Activated T-cell treated with anti-CD3 and anti-CD28 coated beads for 48 hours (primary cell): ENCODE measurements at regions not wholly inside any gene's neighbourhood (a gene's known extent, or its start where the extent isn't known, plus 50 kb on each side); places are given as distances from the start of the nearest gene placed in this dataset.

Source experiments
- DNase-seq: peaks from one replicate; pipeline ENCODE4 v3.0.0-alpha.2; 2020; ENCODE audit warnings: low read depth

DNA sequence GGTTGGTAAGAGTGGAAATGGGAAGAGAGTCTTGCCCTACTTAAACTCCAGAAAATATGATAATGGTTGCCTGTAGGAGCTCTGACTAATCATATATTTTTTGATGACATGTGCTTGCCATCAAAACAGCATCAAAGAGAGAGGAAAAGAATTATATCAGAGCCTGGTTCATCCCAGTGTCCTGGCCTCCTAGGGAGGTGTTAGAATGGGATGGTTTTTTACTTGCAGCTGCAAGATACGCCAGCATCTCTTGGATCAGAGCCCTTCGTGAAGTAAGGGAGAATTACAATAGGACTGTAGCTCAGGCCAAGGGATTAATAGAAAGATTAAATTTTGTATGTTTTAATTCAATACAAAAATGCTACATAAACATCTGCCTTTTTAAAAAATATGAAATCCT lies 177.6 kb upstream of the HDAC9 start:
- DNase-seq, result no peak

DNA sequence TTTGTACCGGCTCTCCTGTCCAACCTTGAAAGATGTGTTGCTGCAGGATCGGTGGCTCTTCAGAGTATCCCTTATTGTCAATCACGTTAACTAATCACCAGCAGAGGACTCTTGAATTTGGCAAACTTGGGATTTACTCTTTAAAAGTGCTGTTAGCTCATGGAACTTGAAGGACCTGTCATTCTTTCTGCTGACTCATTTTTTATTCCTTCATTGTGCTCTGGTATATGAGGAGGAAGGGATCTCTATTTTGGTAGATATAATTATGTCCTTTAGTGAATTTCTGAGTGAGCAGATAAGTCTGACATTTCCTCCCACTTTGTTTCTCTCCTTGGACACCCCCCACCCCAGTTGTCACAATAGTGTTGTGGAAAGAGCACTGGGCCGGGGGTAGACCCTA lies 175.1 kb upstream of the HDAC9 start:
- DNase-seq, result no peak

DNA sequence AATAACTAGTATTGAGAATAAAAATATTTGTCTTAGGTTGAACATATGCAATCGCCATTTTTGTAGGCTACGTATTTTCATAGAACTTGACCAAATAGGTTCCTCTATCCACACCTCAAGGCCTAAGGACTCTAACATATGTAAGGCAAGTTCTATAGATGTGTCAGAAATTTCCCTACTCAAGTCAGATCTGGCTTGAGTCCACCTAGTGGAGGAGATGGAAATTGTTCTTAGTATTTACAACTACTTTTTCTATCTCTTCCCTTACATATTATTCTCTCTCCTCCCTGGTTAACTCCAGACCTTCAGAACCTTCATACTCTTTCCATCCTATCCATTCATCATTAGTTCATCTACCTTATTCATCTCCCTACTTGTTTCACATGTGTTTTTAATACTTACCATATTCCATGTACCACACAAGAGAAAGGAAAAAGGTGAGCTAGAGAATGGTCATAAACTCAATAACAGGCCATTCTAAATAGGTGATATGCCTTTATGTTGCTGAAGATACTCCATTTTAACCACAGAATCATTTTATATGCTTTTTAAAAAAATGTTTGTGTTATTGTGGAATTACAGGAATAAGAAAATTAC lies 174.5 kb upstream of the HDAC9 start:
- no peak for DNase-seq

DNA sequence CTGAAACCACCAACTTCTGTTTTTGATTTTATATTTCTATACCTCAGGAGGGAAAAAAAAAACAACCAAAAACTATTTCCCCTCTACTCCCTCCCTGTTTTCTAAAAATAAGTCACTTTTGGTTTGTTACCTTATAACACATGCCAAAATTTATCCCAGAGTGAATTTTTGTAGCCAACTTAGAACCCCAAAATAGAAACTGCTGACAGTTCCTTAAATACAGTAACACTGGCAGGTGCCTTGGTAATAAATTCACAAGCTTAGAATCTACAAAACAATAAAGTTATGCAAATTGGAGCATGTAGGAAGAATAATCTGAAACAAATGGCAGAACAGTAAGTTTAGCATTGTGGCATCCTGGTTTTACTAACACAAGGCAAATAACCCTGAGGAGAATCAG lies 165.0 kb upstream of the HDAC9 start:
- no peak for DNase-seq

DNA sequence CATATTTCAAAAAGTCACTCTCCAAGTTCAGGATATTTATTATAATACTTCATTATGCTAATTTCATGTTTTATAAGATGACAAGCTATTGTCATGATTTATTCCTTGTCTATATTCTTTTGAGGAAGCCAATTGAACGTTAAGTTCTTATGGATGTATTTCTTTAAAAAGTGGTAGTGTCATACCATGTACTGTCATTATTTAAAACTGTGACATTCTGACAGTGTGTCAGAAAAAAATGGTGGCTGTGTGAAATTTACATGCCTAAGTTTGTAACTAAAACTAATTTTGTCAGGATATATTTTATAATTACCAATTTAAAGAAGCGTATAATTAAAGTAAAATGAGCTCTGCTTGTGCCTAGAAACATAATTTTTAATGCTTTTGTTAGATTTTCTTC lies 158.9 kb upstream of the HDAC9 start:
- DNase-seq, result no peak

DNA sequence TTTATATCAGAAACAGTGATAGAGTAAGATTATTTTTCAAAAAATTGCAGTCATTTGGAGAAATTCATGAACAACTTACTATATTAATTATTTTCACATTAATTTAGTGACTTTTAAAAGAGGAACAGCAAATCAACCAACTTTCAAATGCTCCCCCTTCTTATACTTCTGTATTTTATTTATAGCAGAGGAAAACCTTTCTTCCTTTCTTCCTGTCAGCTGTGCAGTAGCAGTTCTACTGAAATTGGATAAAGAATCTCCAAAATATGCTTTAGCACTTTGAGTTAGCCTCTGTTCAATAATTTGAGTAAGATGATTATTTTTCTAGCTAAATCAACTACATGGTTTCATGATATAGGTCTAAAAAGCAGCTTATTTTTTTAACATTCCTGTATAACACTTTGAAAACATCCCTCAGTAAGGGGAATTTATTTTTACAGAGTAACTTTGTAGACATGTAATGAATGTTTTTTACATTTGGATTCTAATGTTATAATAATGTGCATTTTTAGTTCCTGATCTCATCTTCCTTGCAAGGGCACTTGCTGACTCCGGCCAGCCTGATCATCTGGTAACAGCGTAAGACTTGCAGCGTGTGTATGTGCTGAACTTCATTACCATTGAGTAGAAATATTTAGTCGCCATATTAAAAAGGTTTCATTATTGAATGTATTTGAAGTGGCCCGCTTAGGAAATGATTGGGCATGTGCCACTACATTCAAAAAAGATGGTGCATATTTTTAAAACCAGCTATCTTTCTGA lies 158.3 kb upstream of the HDAC9 start:
- no peak for DNase-seq

DNA sequence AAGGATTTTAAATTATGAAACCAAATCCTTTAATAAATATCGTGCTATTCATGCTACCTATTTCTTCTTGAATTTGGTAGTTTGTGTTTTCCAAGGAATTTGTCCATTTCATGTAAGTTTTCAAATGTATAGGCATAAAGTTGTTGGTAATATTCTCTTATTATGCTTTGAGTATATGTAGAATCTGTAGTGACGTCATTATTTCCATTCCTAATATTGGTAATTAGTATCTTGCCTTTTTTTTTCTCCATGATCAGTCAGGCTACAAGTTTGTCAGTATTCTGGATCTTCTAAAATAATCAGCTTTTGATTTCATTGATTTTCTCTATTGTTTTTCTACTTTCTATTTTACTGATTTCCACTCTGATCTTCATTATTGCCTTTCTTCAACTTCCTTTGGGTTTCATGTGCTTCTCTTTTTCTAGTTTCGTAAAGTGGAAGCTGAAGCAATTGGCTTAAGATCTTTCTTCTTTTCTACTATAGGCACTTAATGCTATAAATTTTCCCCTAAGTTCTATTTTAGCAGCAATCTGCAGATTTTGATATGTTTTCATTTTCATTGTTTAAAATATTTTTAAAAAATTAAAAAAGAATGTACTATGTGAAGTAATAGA lies 156.5 kb upstream of the HDAC9 start:
- DNase-seq, result no peak

DNA sequence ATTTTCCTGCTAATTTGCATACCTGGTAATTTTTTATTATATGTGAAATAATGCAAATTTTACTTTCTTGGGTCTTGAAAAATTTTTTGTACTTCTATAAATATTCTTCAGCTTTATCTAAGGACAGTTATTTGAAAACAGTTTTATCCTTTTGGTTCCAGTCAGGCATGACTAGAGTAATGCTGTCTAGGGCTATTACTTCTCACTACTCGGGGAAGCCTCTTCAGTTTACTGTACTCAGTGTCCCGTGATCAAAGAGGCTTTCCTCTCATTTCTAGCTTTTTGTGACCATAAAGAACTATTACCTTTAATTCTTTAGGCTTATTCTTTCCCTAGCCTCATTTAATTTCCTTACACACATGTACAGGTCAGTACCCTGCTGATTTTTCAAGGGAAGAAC lies 153.8 kb upstream of the HDAC9 start:
- DNase-seq, result no peak

DNA sequence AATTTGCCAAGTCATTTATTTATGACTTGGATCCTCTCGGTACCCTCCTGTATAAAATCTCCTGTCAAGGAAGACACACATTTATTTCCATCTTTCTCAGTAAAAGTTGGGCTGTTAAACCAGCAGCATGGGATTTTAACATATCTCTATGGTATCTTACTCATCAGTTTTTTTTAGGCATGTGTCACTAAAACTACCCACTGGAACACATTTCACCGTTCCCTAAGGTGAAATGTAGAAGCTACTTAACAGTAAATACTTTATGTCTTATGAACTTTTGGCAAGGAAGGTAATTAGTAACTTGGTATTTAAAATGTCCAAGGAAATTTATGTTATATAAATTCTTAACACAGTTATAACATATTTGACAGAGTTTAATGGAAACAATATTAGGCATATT lies 152.5 kb upstream of the HDAC9 start:
- DNase-seq, result no peak

DNA sequence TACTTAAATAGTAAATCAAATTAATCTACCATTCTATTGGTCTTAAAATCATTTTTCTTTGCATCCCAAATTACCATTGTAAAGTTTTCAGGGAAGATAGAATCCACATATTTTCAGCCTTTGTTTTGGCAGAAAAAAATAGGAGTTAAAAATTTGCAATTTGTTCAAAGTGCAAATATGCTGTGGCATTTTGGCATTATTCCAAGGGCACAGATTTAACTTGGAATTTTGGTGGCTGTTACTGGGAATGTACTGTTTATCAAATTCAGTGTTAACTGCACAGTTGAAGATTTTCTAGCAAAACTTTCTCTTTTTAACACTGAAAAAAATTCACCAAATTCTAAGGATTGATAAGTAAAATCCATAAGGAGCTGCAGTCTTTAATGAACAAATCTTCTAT lies 151.0 kb upstream of the HDAC9 start:
- no peak for DNase-seq

DNA sequence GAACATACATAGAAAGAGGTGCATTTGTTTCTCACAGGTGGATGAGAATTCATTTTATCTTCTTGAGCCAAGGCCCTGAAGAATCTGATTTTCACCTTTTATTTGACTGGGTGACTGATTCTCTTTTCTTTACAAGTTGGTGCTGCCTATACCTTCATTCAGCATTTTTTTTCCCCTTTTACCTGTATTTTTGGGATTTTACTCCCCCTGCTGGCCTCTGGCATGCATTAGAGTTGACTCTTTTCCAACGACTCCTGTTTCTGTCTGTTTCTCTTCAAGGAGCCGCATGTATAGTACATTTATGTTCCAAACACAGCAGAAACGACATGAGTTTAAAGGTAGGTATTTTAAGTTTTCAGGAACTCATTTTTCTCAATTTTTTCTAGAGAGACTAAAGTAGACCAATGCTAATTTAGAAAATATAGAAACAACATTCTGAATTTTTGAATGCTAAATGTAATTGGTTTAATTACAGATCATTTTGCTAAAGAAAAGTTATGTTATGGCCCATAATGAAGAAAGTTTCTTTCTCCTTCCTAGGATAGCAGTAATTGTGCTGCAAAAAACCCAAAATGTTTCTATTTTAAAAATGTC lies 149.8 kb upstream of the HDAC9 start:
- DNase-seq, result no peak

DNA sequence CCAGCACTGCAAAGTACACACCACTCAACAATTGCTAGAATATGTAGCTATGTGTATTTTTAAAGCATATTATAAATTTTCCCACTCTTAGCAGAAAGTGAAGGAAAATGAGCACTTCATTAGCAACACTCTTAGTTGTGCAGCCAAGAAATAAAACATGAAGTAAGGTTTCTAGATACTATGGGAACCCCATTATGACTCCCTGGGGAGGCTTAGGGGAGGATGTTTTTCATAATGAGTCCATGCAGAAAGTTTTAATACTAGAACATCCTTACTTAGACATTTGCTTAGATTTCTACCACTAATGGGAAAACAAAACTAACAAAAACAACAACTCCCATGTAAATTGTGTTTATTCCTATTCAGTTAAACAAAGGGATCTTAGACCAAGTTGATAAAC lies 148.4 kb upstream of the HDAC9 start:
- no peak for DNase-seq

DNA sequence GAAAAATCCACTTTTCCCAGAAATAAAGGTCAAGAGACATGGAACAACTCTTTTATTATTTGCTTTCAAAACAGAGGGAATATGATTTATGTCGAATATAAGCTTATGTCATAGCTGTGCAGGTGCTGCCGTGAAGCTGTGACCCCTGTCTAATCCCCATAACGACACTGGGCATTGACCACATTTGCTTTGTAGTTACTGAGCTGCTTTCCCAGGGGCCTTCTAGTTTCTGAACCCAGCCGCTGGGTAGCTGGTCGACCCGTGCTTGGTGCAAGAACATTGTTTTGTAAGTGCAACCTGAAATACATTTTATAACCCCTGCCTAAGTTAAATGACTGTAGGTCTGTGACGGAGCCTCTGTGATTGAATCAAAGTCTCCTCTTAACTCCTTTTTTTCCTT lies 144.9 kb upstream of the HDAC9 start:
- DNase-seq, result no peak

DNA sequence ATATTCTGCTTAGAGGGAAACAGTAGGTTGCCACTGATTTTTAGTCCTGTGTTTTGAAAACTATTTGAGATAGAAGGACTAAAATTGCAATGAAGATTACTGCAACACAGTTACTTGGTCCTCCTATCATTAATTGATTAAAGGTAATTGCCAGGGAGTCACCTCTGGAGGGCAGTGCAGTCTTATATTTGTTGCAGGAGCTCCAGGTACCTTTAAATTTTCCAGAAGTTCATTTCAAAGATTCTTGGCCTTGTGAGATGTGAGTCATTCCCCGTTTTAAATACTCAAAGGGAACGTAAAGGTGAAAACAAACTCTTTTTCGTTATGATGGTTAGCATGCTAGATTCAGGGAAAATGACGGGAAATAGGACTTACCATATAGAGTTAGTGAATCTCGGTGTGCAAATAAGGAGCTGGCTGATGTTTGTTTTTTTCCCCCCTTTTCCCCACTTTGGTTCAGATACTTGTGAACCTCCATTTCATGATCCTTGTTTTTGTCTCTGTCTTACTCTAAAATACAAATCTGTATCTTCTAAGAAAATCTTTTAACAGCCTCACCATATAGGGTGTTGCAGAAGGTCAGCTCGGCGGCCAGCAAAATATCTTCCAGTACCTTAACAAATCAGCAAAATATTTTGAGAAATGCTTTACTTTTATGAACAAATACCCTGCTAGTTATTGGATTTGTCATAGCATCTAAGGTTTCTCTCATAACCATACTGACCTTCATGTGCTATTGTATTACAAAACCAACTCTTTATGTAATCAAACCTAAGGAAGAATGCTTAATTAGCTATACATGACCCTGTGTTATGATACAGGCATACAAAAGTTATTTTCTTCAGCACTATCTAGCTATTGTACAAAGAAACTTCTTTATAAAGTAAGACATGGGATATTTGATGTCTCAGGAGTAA lies 143.0 kb upstream of the HDAC9 start:
- DNase-seq, result no peak

DNA sequence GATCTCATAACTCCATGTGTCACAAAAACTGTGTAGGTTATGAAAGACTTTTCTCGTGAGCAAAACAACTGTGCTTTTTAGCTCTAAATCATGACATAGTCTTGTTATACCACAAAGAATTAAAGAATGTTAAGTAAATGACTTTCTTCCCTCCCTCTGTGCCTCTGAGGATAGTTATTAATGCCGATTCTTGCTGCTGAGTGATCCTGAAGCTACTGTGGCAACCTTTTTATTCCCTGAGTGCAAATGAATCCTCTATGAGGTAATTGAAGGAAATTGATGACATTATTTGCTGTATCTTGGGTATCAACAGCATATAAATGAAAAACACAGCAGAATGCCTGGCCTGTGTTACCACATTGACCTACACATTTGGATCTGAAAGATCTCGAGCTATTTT lies 142.2 kb upstream of the HDAC9 start:
- no peak for DNase-seq

DNA sequence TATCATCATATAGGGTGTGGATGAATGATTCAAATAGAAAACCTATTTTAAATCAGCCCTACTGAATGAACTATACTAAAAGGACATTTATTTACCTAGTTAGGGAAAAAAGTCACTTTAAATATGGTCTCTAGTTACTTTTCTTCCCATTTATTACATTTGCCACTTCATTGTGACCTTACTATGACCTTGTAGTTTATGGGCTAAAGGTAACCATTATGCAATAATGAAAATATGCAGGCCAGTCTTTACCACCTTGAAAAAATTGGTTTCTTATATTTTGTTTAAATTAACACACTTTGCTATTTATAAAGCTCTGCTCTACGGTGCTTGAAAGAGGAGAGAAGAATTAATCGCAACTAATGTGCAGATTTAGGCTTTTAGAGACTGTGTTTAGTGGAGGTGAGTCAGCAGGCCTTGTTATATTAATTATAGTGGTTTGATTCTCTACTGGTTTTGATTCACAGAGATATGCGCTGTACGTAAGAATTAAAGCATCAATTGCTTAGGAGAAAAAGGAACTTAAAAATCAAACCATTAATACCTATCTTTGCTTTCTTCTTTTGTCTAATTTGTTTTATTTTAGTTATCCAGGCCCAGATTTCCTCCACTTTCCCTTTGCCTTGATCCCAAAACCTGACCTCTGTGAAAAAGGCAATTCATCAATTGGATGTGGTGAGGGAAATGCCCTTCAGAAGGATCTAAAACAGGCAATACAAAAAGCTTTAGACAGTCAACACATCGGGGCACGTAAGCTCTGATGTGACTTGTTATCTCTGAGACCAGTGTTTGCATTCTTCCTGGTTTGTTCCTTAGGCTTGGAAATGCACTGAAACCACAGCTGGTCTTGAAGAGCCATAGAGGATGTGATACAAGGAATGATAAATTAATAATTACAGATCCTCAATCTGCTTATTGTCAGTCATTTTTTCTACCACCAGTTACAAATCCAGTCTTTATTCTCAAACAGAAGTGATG lies 141.2 kb upstream of the HDAC9 start:
- no peak for DNase-seq

DNA sequence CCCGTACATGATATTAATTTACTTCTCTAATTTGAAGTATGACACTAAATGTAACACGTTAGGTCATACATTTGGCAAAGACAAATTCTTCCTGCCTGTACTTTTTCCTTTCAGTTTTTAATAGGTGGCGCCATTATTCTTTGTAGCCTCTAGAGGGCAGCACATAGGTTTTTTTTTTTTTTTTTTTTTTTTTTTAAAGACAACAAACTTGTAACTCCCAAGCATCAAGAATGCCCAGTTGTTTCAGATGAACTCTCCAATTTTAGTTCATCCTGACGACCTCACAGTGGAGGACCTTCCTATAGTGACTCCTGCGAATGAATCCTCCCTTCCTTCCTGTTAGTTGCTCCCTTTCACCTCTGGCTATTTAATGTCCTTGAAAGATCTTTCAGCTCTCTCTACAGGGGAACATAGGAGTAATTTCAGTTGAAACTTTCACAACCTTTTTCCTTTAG lies 139.3 kb upstream of the HDAC9 start:
- DNase-seq, result no peak

DNA sequence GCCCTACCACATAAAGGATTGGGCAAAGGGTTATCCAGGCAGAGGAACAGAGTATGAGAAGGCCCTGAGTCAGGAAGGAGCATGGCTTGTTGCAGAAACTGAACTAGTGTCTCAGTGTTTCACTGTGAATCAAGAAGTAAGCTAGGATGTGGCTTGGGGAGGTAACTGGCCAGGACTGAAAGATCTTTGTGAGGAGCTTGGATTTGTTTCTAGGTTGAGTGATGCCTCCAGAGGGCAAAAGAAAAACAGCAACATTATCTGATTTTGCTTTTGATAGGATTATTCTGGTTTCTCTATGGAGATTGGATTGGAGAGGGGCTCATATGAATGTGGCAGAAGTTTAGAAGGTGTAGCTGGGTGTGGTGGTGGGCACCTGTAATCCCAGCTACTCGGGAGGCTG lies 137.9 kb upstream of the HDAC9 start:
- no peak for DNase-seq

DNA sequence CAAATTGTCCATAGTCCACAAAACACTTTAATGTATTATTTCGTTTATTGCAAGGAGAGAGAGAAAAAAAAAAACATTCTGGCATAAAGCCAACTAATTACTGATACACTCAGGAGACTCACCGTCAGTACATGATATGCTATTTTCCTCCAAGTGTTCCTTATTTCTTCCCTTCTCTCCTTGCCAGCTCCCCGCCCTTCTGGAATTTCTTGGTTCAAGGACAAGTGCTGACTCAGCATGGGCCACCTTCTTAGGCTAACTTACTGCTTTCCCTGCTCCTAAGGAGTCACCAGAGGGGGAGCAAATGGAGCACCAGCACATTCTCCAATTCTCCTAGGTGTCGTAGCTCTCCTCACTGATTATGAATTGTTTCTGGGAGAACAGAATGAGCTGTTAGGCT lies 133.8 kb upstream of the HDAC9 start:
- DNase-seq, result no peak

DNA sequence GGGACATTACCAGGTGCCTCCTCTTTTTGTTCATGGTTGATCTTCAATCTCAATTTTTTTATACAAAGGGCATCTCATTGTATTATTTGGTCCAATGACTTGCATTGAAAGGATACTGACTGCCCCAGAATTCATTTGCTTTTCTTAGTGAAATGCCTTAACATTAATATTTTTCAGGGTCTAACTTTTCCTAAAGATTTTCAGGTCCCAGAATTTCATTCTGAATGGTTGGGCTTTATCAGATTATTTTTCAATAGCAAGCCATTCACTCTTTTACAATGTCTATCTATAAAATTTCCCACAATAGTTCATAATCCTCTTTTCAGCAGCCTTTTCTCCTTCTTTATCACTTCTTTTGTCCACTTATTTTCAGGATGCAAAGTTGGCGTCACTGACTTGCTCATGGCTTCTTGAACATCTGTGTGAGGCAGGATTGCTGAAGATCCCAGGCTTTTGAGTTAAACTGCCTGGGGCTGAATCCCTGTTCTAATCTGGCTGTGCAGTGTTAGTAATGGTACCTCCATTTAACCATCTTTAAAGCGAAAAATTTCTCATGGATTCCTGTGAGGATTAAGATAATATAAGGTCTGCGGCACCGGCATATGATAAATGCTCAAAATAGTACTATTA lies 131.7 kb upstream of the HDAC9 start:
- no peak for DNase-seq

DNA sequence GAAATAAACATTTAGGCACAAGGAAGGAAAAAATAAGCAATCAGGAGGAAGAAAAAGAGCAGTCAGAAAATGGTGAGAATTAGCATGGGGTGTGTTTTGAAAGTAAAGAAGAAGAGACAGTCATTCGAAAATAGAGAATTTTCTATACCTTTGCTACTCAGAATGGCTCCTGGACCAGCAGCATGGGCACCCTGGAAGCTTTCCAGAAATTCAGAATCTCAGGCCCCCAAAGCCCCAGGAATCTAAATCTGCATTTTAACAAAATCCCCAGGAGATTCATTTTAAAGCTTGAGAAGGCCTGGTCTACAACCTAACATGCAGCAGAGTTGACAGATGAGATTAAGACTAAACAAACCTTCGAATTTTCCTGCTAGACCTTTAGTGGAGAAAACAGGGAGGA lies 131.2 kb upstream of the HDAC9 start:
- DNase-seq, result no peak
